Endothelial cell of umbilical vein (primary cell): ENCODE measurements at regions not wholly inside any gene's neighbourhood (a gene's known extent, or its start where the extent isn't known, plus 50 kb on each side); places are given as distances from the start of the nearest gene placed in this dataset.

Source experiments
- CTCF ChIP-seq, 2 donors: IDR thresholded peaks; 1 replicate in 1 of 2; 2 replicates in 1 of 2; pipeline ENCODE4 v1.5.1; 2011; ENCODE audit warnings: low read length in 2 of 2, mild to moderate bottlenecking in 2 of 2, moderate library complexity in 2 of 2, control low read depth in 1 of 2, inconsistent platforms in 1 of 2, low read depth in 1 of 2; ENCODE audit not compliant: insufficient read depth in 1 of 2; ENCODE audit errors: extremely low read depth in 1 of 2
- EZH2 ChIP-seq: IDR thresholded peaks from 2 replicates; pipeline ENCODE4 v1.6.1; 2012; ENCODE audit warnings: borderline replicate concordance, low read depth, mild to moderate bottlenecking, moderate library complexity, low read length, inconsistent platforms; ENCODE audit not compliant: severe bottlenecking
- JUN ChIP-seq: IDR thresholded peaks from 2 replicates; pipeline ENCODE4 v1.6.1; 2011; ENCODE audit warnings: borderline replicate concordance, low read depth; ENCODE audit not compliant: insufficient read length, insufficient read depth
- MAX ChIP-seq: IDR thresholded peaks from 2 replicates; pipeline ENCODE4 v1.6.1; 2011; ENCODE audit not compliant: insufficient read depth, insufficient read length
- POLR2A ChIP-seq: IDR thresholded peaks from 2 replicates; pipeline ENCODE4 v1.6.1; 2012; ENCODE audit warnings: low read depth, mild to moderate bottlenecking, control low read depth, low read length
- POLR2AphosphoS5 ChIP-seq: IDR thresholded peaks from 2 replicates; pipeline ENCODE4 v1.6.1; 2012; ENCODE audit warnings: low read depth, mild to moderate bottlenecking, control low read depth, low read length, moderate library complexity; ENCODE audit not compliant: insufficient read depth

GRCh38 chr1:214854126-214854875, 228.2 kb upstream of the KCNK2 start:
- TF ChIP-seq CTCF (IDR thresholded peaks at IDR 0.05; ENCODE audit: extremely low read depth in 1 of 2, insufficient read depth in 1 of 2, low read depth in 1 of 2, low read length in 2 of 2): no peak
- TF ChIP-seq EZH2: no peak
- TF ChIP-seq POLR2A: no peak
- TF ChIP-seq POLR2AphosphoS5: no peak
- TF ChIP-seq MAX: no peak
- no peak for TF ChIP-seq JUN
